HG02759 (cell line): ENCODE measurements at regions not wholly inside any gene's neighbourhood (a gene's known extent, or its start where the extent isn't known, plus 50 kb on each side); places are given as distances from the start of the nearest gene placed in this dataset.

Experiments
- ATAC-seq: cut with Tn5 transposase; IDR thresholded peaks from one replicate; pipeline ENCODE4 v1.9.1; 2021; ENCODE audit warnings: mild to moderate bottlenecking, moderate library complexity; ENCODE audit not compliant: unreplicated experiment

GRCh38 chr18:28712796-28713425, 536.0 kb upstream of the CDH2 start:
- no peak for ATAC-seq

DNA sequence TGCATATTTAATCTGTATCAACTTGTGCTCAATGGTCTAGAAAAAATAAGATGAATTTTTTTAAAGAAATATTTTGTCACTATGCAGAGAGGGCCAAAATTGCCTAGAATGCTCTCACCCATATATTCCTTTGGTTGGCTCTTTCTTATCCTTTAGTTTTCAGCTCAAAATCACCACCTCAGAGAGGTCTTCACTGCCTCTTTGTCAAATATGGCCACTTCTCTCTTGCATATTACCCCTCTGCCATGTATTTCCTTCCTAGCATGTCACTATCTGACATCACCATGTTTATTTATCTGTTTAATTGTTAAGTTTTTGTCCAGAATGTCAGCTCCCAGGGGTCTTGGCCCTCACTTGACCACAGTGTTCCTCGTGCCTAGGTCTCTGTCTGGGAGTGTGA, 535.2 kb upstream of the CDH2 start:
- no peak for ATAC-seq

GRCh38 chr18:28711096-28711495, 534.2 kb upstream of the CDH2 start:
- ATAC-seq: no peak

DNA sequence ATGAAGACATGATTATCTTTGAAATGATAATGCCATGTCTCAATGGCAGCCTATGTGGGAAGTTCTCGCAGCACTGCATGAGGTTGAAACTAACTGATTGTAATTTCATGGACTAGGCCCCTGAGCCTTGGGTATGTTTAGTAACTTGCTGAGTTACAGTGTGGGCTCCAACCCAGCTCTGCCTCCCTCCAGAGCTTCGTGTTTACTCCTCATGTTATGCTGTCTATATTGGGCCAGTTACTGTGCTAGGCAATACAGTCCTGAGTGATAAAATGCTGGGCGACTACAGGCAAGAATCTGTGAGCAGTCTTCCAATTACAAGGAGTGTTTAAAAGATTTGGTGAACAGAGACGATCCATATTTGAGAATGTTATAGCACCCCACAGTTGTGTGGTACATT, 530.1 kb upstream of the CDH2 start:
- ATAC-seq: no peak

DNA sequence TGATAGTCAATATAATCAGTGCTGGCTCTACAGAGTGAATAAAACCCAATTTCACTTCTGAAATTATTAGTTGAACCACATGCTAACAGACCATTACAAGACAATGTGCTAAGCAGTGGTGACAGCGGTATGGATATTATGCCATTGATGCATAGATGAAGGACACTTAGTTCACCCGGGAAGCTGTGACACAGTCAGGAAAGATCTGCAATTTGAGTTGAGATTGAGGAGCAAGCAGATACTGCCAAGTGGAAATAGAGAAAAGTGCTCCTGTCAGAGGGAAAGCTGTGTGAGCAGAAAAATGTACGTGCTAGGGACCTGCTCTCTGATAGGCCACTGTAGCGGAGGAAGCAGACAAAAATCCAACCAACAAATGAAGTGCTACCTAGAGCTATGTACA, 529.5 kb upstream of the CDH2 start:
- no peak for ATAC-seq

DNA sequence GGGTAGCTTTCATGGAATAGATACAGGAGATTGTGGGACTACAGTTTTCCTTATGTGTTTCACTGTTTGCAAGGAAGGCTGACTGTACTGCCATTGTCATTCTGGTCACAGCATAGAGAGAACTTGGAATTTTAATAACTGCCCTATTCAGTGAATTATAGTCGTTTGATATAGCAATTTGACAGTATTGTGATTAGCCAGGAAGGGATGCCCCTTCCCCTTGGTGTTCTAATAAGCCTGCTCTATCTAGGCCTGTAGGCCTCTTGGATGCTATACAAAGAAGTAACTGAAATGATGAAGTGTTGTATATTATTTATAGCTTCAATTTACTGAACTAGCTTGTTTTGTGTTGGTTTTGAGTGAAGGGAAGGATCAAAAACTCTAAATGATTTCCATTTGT, 528.6 kb upstream of the CDH2 start:
- ATAC-seq: no peak

GRCh38 chr18:28692337-28692736, 515.4 kb upstream of the CDH2 start:
- ATAC-seq: no peak

DNA sequence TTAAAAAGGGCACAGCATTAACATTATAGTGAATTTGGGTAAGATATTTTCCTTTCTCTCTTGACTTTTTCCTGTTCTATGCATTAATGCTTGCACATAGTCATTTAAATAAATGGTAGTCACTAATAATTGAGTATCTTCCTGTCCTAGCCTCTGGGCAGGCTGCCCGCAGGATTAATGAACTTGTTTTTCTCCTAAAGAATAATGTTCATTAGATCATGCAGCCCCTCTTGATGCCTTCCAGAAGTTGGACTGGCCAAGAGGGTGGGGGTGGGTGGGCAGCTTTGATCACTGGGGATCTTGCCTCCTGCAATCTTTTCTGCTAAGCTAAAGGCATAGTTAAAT, 514.5 kb upstream of the CDH2 start:
- ATAC-seq: no peak

- no peak for ATAC-seq
Observed at GRCh38 chr18:28690836-28691495, 514.0 kb upstream of the CDH2 start.

GRCh38 chr18:28690100-28690499, 513.2 kb upstream of the CDH2 start:
- ATAC-seq: no peak

- no peak for ATAC-seq
Observed at GRCh38 chr18:28689588-28689987, 512.7 kb upstream of the CDH2 start.

GRCh38 chr18:28684746-28685355, 507.9 kb upstream of the CDH2 start:
- ATAC-seq: no peak

DNA sequence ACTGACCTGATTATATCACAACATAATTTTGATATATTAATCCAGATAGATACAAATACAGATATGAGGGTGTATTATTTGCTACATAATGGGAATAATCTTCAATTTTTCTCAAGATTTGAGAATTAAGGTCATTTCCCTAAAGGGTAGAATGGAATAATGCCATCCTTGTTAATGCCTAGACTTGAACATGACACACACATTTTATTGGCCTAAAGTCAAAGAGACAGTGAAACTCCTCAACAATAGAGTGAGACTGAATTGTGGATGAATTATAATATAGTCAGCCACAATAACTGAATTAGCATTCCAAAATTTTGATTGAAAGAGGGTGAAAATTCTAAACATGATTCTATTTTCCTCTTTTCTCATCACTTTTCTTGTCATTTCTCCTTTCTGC, 506.0 kb upstream of the CDH2 start:
- no peak for ATAC-seq

DNA sequence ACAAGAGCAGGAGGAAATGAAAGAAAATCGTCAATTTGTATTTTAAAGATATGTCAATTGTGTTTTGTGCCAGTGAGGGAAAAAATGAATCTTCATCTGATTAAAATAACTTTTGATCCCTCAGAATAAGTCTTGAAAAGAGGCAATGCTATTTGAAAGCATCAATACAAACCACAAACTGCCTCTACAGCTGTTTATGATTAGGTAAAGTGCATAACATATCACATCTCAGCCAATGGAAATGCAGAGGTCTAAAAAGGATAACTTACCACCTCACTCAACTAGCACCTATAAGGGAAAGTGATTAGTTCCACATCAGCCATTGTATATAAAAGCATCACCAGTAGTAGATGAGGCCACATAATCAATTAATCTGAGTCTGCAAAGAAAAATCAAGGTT, 492.2 kb upstream of the CDH2 start:
- ATAC-seq: no peak

DNA sequence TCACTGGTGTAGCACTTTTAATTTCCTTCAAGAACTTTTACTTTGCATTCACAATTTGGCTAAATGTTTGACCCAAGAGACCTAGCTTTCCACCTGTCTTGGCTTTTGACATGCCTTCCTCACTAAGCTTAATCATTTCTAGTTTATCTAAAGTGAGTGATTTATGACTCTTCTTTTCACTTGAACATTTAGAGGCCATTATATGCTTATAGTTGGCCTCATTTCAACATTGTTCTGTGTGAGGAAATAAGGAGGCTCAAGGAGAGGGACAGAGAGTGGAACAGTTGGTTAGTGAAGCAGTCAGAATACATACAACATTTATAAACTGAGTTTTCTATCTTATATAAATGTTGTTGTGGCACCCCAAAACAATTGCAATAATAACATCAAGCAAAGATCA, 489.3 kb upstream of the CDH2 start:
- ATAC-seq: no peak

DNA sequence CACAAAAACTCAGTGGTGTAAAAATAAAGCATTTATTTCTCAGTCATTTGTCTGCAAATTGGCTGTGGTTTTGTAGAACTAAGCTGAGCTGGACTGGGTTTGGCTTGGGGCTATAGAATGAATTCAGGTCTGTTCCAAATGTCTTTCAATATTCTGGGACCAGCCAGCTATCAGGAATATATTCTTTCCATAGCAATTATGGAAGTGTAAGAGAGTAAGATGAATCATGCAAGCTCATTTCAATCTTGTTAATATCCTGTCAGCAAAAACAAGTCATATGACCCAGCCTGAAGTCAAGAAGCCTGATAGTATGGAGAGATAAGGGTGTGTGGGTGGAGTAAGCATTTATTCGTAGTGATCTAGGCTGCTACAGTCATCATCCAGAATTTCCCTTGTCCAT, 481.0 kb upstream of the CDH2 start:
- no peak for ATAC-seq

GRCh38 chr18:28652654-28653053, 475.7 kb upstream of the CDH2 start:
- no peak for ATAC-seq

GRCh38 chr18:28651298-28651697, 474.4 kb upstream of the CDH2 start:
- ATAC-seq: no peak

DNA sequence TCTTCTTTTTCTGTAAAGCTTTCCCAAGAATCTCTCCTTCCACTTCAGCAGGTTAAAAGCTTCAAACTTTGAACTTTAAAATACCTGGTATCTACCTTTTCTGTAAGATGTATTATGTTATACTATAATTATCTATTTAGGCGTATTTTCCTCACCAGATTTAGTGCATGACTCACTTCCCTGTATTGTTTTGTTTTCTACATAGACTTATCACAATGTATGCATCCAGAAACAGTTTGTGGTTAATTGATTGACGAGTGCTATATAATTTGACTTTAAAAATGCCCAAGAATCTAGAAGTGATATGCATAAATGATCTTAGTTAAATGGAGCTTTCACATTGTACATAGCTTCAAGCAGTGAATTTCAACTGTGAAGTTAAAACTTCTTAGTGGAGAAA, 473.9 kb upstream of the CDH2 start:
- no peak for ATAC-seq

GRCh38 chr18:28647961-28648360, 471.0 kb upstream of the CDH2 start:
- no peak for ATAC-seq

GRCh38 chr18:28637897-28638296, 461.0 kb upstream of the CDH2 start:
- ATAC-seq: no peak

GRCh38 chr18:28635530-28635929, 458.6 kb upstream of the CDH2 start:
- no peak for ATAC-seq

DNA sequence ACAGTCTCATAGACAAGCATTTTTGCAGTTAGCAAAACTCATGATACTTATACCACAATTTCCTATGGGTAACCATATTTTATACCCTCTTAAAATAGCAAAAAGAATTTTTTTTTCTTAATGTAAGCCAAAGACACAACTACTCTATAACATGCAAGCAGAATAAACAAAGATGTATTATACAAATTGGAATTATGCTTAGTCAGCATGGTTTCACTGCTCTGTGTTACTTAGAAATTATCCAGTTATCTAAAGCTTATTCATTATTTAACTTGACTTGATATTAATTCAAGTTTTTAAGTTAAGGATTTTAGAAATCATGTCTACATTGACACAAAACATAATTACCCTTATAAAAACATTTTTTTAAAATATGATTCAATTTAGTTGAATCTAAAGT, 449.8 kb upstream of the CDH2 start:
- ATAC-seq: no peak
